HT-29 (cell line): ENCODE measurements at regions not wholly inside any gene's neighbourhood (a gene's known extent, or its start where the extent isn't known, plus 50 kb on each side); places are given as distances from the start of the nearest gene placed in this dataset.
"Not testable (repeated sequence)": the region's sequence is repeated elsewhere in the genome, so short reads cannot be mapped to it uniquely, and the experiment has no call there.

Experiments used
- DNase-seq: peaks from one replicate; pipeline ENCODE4 v3.0.0-alpha.2; 2015; ENCODE audit warnings: low spot score

- no peak for DNase-seq
Observed at GRCh38 chr3:135633078-135633477, 332.4 kb upstream of the PPP2R3A start.

- DNase-seq, result no peak
Observed at GRCh38 chr3:135636596-135636995, 328.9 kb upstream of the PPP2R3A start.

- DNase-seq, result no peak
Observed at GRCh38 chr3:135637013-135637412, 328.5 kb upstream of the PPP2R3A start.

- no peak for DNase-seq
Observed at GRCh38 chr3:135641761-135642160, 323.8 kb upstream of the PPP2R3A start.

GRCh38 chr3:135645541-135645940 is 320.0 kb upstream of the PPP2R3A start:
- DNase-seq, result no peak

GRCh38 chr3:135646873-135647272 is 318.7 kb upstream of the PPP2R3A start:
- DNase-seq, result no peak

- no peak for DNase-seq
Observed at GRCh38 chr3:135649361-135649760, 316.2 kb upstream of the PPP2R3A start.

- no peak for DNase-seq
Observed at GRCh38 chr3:135650309-135650708, 315.2 kb upstream of the PPP2R3A start.

GRCh38 chr3:135652388-135652787 is 313.1 kb upstream of the PPP2R3A start:
- no peak for DNase-seq

GRCh38 chr3:135655328-135655727 is 310.2 kb upstream of the PPP2R3A start:
- DNase-seq, result no peak

- DNase-seq, result not testable (repeated sequence)
Observed at GRCh38 chr3:135658451-135658850, 307.1 kb upstream of the PPP2R3A start.

- DNase-seq, result no peak
Observed at GRCh38 chr3:135667061-135667460, 298.5 kb upstream of the PPP2R3A start.

- DNase-seq, result no peak
Observed at GRCh38 chr3:135674508-135674907, 291.0 kb upstream of the PPP2R3A start.

- no peak for DNase-seq
Observed at GRCh38 chr3:135678386-135678785, 287.1 kb upstream of the PPP2R3A start.

- no peak for DNase-seq
Observed at GRCh38 chr3:135688003-135688402, 277.5 kb upstream of the PPP2R3A start.

GRCh38 chr3:135690664-135691063 is 274.9 kb upstream of the PPP2R3A start:
- DNase-seq, result no peak

GRCh38 chr3:135691240-135691639 is 274.3 kb upstream of the PPP2R3A start:
- no peak for DNase-seq

- DNase-seq, result no peak
Observed at GRCh38 chr3:135694142-135694541, 271.4 kb upstream of the PPP2R3A start.

GRCh38 chr3:135699741-135700140 is 265.8 kb upstream of the PPP2R3A start:
- DNase-seq, result no peak

- no peak for DNase-seq
Observed at GRCh38 chr3:135706758-135707375, 258.7 kb upstream of the PPP2R3A start.

GRCh38 chr3:135719449-135719848 is 246.1 kb upstream of the PPP2R3A start:
- no peak for DNase-seq

- DNase-seq, result no peak
Observed at GRCh38 chr3:135728007-135728721, 237.4 kb upstream of the PPP2R3A start.

GRCh38 chr3:135731546-135731945 is 234.0 kb upstream of the PPP2R3A start:
- no peak for DNase-seq
